Parathyroid adenoma (tissue), 2 donors: ENCODE measurements at regions not wholly inside any gene's neighbourhood (a gene's known extent, or its start where the extent isn't known, plus 50 kb on each side); places are given as distances from the start of the nearest gene placed in this dataset.

Source experiments
- H2AFZ ChIP-seq: fragments of 300-600 bp; sonication (generic); one replicate; pipeline ENCODE4 v1.7.0; 2017; ENCODE audit warnings: antibody characterized with exemption, mild to moderate bottlenecking
- H3K27ac ChIP-seq: fragments of 300-600 bp; sonication (generic); one replicate; pipeline ENCODE4 v1.7.0; 2017
- H3K27me3 ChIP-seq: fragments of 300-600 bp; sonication (generic); one replicate; pipeline ENCODE4 v1.7.0; 2017; ENCODE audit warnings: low read length; ENCODE audit not compliant: control insufficient read depth, insufficient read depth
- H3K36me3 ChIP-seq: fragments of 300-600 bp; sonication (generic); one replicate; pipeline ENCODE4 v1.7.0; 2017; ENCODE audit warnings: low read length; ENCODE audit not compliant: control insufficient read depth, insufficient read depth
- H3K4me1 ChIP-seq: fragments of 300-600 bp; sonication (generic); one replicate; pipeline ENCODE4 v1.7.0; 2017; ENCODE audit warnings: control low read depth
- H3K4me2 ChIP-seq: fragments of 300-600 bp; sonication (generic); one replicate; pipeline ENCODE4 v1.7.0; 2017; ENCODE audit warnings: low read length
- H3K4me3 ChIP-seq: fragments of 300-600 bp; sonication (generic); one replicate; pipeline ENCODE4 v1.7.0; 2017; ENCODE audit warnings: low read depth, low read length
- H3K79me2 ChIP-seq: fragments of 300-600 bp; sonication (generic); one replicate; pipeline ENCODE4 v1.7.0; 2017; ENCODE audit warnings: control low read depth
- H3K9ac ChIP-seq: fragments of 300-600 bp; sonication (generic); one replicate; pipeline ENCODE4 v1.7.0; 2017; ENCODE audit warnings: mild to moderate bottlenecking
- H3K9me3 ChIP-seq: fragments of 300-600 bp; sonication (generic); one replicate; pipeline ENCODE4 v1.7.0; 2017; ENCODE audit warnings: low read length; ENCODE audit not compliant: control insufficient read depth
- CTCF ChIP-seq: fragments of 300-600 bp; sonication (generic); IDR thresholded peaks from one replicate; pipeline ENCODE4 v1.7.0; 2017; ENCODE audit warnings: antibody characterized with exemption, mild to moderate bottlenecking
- donor health status: primary hyperparathyroidism.

- no peak for TF ChIP-seq CTCF
- Histone ChIP-seq H3K4me2 (no peak overlapping the region), H3K27me3 (no peaks in the 10 kb centered on the region), H3K36me3 (no peaks in the 10 kb centered on the region), H3K27ac (no peak overlapping the region), H3K4me1 (no peaks in the 10 kb centered on the region), H3K4me3 (no peak overlapping the region), H2AFZ (no peak overlapping the region), H3K79me2 (no peaks in the 10 kb centered on the region), H3K9ac (no peak overlapping the region), H3K9me3 (no peaks in the 10 kb centered on the region)
Observed at GRCh38 chr18:73261923-73262322, 394.1 kb upstream of the NETO1 start.

- Histone ChIP-seq H3K9ac (no peak overlapping the region), H3K4me3 (no peak overlapping the region)
Observed at GRCh38 chr18:73261243-73261642, 393.5 kb upstream of the NETO1 start.

GRCh38 chr18:73258375-73259087 is 390.7 kb upstream of the NETO1 start:
- H3K4me1 ChIP-seq: no peaks in the 10 kb centered on the region

More at GRCh38 chr18:73261243-73261642, 393.5 kb upstream of the NETO1 start:
- no peaks in the 10 kb centered on the region for H3K79me2 ChIP-seq
- H3K27ac ChIP-seq: no peak overlapping the region
- H3K4me2 ChIP-seq: no peak overlapping the region
- H3K4me1 ChIP-seq: no peaks in the 10 kb centered on the region
- H3K9me3 ChIP-seq: no peaks in the 10 kb centered on the region
- no peaks in the 10 kb centered on the region for H3K27me3 ChIP-seq
- TF ChIP-seq CTCF: no peak
- H2AFZ ChIP-seq: no peak overlapping the region
- H3K36me3 ChIP-seq: no peaks in the 10 kb centered on the region

GRCh38 chr18:73254564-73254963 is 386.8 kb upstream of the NETO1 start:
- Histone ChIP-seq H3K27me3 (no peaks in the 10 kb centered on the region), H3K9me3 (no peaks in the 10 kb centered on the region), H3K27ac (no peak overlapping the region), H2AFZ (no peak overlapping the region), H3K9ac (no peak overlapping the region), H3K36me3 (no peaks in the 10 kb centered on the region), H3K4me2 (no peak overlapping the region), H3K4me1 (no peaks in the 10 kb centered on the region), H3K4me3 (no peak overlapping the region), H3K79me2 (no peaks in the 10 kb centered on the region)
- TF ChIP-seq CTCF: no peak

More at GRCh38 chr18:73258375-73259087, 390.7 kb upstream of the NETO1 start:
- Histone ChIP-seq H3K27ac (no peak overlapping the region), H2AFZ (no peak overlapping the region), H3K9ac (no peak overlapping the region), H3K27me3 (no peaks in the 10 kb centered on the region), H3K79me2 (no peaks in the 10 kb centered on the region), H3K4me3 (no peak overlapping the region), H3K9me3 (no peaks in the 10 kb centered on the region), H3K36me3 (no peaks in the 10 kb centered on the region), H3K4me2 (no peak overlapping the region)
- TF ChIP-seq CTCF: no peak

GRCh38 chr18:73249030-73249429 is 381.2 kb upstream of the NETO1 start:
- Histone ChIP-seq H3K4me1 (no peaks in the 10 kb centered on the region), H3K27ac (no peak overlapping the region)

More at GRCh38 chr18:73249030-73249429, 381.2 kb upstream of the NETO1 start:
- Histone ChIP-seq H3K36me3 (no peaks in the 10 kb centered on the region), H2AFZ (no peak overlapping the region), H3K79me2 (no peaks in the 10 kb centered on the region), H3K4me2 (no peak overlapping the region), H3K9me3 (no peaks in the 10 kb centered on the region), H3K9ac (no peak overlapping the region), H3K4me3 (no peak overlapping the region), H3K27me3 (no peaks in the 10 kb centered on the region)
- TF ChIP-seq CTCF: no peak
